Chondrocyte (in vitro differentiated cells): ENCODE measurements at regions not wholly inside any gene's neighbourhood (a gene's known extent, or its start where the extent isn't known, plus 50 kb on each side); places are given as distances from the start of the nearest gene placed in this dataset.

Experiments used
- DNase-seq: peaks from one replicate; pipeline ENCODE4 v3.0.0; 2021; ENCODE audit warnings: mixed read lengths, low spot score
- H3K27ac Mint-ChIP-seq: one replicate; pipeline ENCODE4 v1.8.0; 2021; ENCODE audit warnings: mild to moderate bottlenecking, moderate library complexity, mixed read lengths; ENCODE audit not compliant: unreplicated experiment
- H3K27me3 Mint-ChIP-seq: 2 replicates; pipeline ENCODE4 v1.8.0; 2021; ENCODE audit warnings: low read depth, mixed read lengths
- H3K36me3 Mint-ChIP-seq: 2 replicates; pipeline ENCODE4 v1.8.0; 2021; ENCODE audit warnings: low read depth, mixed read lengths
- H3K4me1 Mint-ChIP-seq: 2 replicates; pipeline ENCODE4 v1.8.0; 2021; ENCODE audit warnings: low read depth, mild to moderate bottlenecking, mixed read lengths
- H3K4me3 Mint-ChIP-seq: one replicate; pipeline ENCODE4 v1.8.0; 2021; ENCODE audit warnings: mild to moderate bottlenecking, moderate library complexity, mixed read lengths; ENCODE audit not compliant: unreplicated experiment
- H3K9me3 Mint-ChIP-seq: 2 replicates; pipeline ENCODE4 v1.8.0; 2021; ENCODE audit warnings: low read depth, mixed read lengths
- TF ChIP-seq, protein P1 (sequence below): fragments of 200-600 bp; sonication (generic); IDR thresholded peaks from 2 replicates; pipeline ENCODE4 v1.5.0; 2021; ENCODE audit warnings: antibody characterized with exemption, mild to moderate bottlenecking, moderate library complexity

GRCh38 chr3:182081096-182081495 lies 369.4 kb downstream of the SOX2 start:
- TF ChIP-seq, protein P1, sequence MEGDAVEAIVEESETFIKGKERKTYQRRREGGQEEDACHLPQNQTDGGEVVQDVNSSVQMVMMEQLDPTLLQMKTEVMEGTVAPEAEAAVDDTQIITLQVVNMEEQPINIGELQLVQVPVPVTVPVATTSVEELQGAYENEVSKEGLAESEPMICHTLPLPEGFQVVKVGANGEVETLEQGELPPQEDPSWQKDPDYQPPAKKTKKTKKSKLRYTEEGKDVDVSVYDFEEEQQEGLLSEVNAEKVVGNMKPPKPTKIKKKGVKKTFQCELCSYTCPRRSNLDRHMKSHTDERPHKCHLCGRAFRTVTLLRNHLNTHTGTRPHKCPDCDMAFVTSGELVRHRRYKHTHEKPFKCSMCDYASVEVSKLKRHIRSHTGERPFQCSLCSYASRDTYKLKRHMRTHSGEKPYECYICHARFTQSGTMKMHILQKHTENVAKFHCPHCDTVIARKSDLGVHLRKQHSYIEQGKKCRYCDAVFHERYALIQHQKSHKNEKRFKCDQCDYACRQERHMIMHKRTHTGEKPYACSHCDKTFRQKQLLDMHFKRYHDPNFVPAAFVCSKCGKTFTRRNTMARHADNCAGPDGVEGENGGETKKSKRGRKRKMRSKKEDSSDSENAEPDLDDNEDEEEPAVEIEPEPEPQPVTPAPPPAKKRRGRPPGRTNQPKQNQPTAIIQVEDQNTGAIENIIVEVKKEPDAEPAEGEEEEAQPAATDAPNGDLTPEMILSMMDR, result no peak
- no peaks in the 10 kb centered on the region for H3K9me3 Mint-ChIP-seq
- no peak overlapping the region for H3K27ac Mint-ChIP-seq
- H3K4me3 Mint-ChIP-seq, result no peak overlapping the region
- no peaks in the 10 kb centered on the region for H3K4me1 Mint-ChIP-seq
- H3K36me3 Mint-ChIP-seq, result no peaks in the 10 kb centered on the region
- peaks cover 12% of the 10 kb centered on the region for H3K27me3 Mint-ChIP-seq
- DNase-seq, result no peak

DNA sequence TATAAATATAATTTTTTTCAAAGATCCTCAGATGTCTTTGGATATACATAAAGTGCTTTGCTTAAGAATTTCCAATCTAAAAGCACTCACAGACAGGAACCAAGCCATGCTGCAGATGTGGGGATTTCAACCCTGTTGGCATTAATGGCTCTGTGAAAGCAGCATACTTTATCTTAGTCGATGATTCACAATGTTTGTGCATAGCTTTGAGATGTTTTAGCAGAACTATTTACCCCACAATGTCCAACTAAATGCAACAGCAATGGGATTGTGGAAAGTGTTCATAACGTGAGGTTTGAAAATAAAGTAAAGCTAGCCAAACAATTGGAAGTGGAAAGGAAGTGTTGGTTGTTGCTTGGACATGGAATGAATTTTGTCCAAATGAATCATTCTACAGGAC lies 371.4 kb downstream of the SOX2 start:
- TF ChIP-seq, protein P1, result no peak
- Mint-ChIP-seq H3K27ac (no peak overlapping the region), H3K36me3 (no peaks in the 10 kb centered on the region), H3K27me3 (peaks cover 12% of the 10 kb centered on the region), H3K9me3 (no peaks in the 10 kb centered on the region), H3K4me1 (no peaks in the 10 kb centered on the region), H3K4me3 (no peak overlapping the region)
- DNase-seq, result no peak

- H3K9me3 Mint-ChIP-seq, result peaks cover 13% of the 10 kb centered on the region
- no peak for DNase-seq
- H3K36me3 Mint-ChIP-seq, result peaks cover 2% of the 10 kb centered on the region
- H3K4me1 Mint-ChIP-seq, result peaks cover 5% of the 10 kb centered on the region
- H3K4me3 Mint-ChIP-seq, result no peak overlapping the region
- no peak overlapping the region for H3K27ac Mint-ChIP-seq
- no peaks in the 10 kb centered on the region for H3K27me3 Mint-ChIP-seq
- TF ChIP-seq, protein P1, result no peak
Measured at GRCh38 chr3:182092662-182093262, 381.0 kb downstream of the SOX2 start.

- TF ChIP-seq, protein P1, result no peak
- DNase-seq, result no peak
- Mint-ChIP-seq H3K27me3 (no peaks in the 10 kb centered on the region), H3K27ac (no peak overlapping the region), H3K36me3 (peaks cover 2% of the 10 kb centered on the region), H3K4me3 (no peak overlapping the region), H3K4me1 (peaks cover 5% of the 10 kb centered on the region), H3K9me3 (peaks cover 13% of the 10 kb centered on the region)
Measured at GRCh38 chr3:182094321-182094720, 382.6 kb downstream of the SOX2 start.

GRCh38 chr3:182104881-182105280 lies 393.2 kb downstream of the SOX2 start:
- no peak for DNase-seq
- Mint-ChIP-seq H3K36me3 (peaks cover 6% of the 10 kb centered on the region), H3K9me3 (peaks cover 28% of the 10 kb centered on the region), H3K27ac (no peak overlapping the region), H3K4me1 (peaks cover 3% of the 10 kb centered on the region), H3K4me3 (no peak overlapping the region), H3K27me3 (no peaks in the 10 kb centered on the region)
- TF ChIP-seq, protein P1, result no peak
